SK-N-SH (cell line): ENCODE measurements at regions not wholly inside any gene's neighbourhood (a gene's known extent, or its start where the extent isn't known, plus 50 kb on each side); places are given as distances from the start of the nearest gene placed in this dataset.
A peak's percentile ranks its signal among the peaks of the same experiment; 100 is the strongest.

Experiments
- CTCF ChIA-PET: fragments of 300-600, 350-600 bp; formaldehyde crosslinking; extraction: SDS; loops from one replicate; lab custom pipeline; 2021; lab: Yijun Ruan, JAX
- POLR2A ChIA-PET: fragments of 350-600 bp; sonication (Branson Sonifier 250); formaldehyde crosslinking; extraction: SDS; loops from one replicate; lab custom pipeline; 2020; ENCODE audit warnings: antibody characterized with exemption, inconsistent platforms; lab: Yijun Ruan, JAX
- DNase-seq: peaks from one replicate; pipeline ENCODE4 v3.0.0; 2012
- H2AFZ ChIP-seq: fragments of 200-600 bp; sonication (generic); 2 replicates; pipeline ENCODE4 v1.8.1; 2016; ENCODE audit warnings: antibody characterized with exemption, mild to moderate bottlenecking, low read depth
- H3F3A ChIP-seq: fragments of 200-600 bp; sonication (generic); replicated peaks from 2 replicates; pipeline ENCODE3; 2016; ENCODE audit warnings: antibody characterized with exemption, mild to moderate bottlenecking; ENCODE audit not compliant: insufficient read depth
- H3K27ac ChIP-seq, 2 experiments: fragments of 200-500 bp in 1 of 2; fragments of 200-600 bp in 1 of 2; sonication (Bioruptor generic) in 1 of 2; sonication (generic), shearing (Covaris generic) in 1 of 2; 2 replicates each; pipeline versions ENCODE4 v1.5.1 to v1.6.1; 2014 to 2016; ENCODE audit warnings: low read depth in 2 of 2, inconsistent platforms in 1 of 2, low read length in 1 of 2, mild to moderate bottlenecking in 1 of 2, mixed read lengths in 1 of 2
- H3K27me3 ChIP-seq: fragments of 200-600 bp; sonication (generic), shearing (Covaris generic); 2 replicates; pipeline ENCODE4 v1.6.1; 2016; ENCODE audit warnings: mixed run types; ENCODE audit not compliant: insufficient read depth
- H3K36me3 ChIP-seq, 2 experiments: fragments of 200-500 bp in 1 of 2; fragments of 200-600 bp in 1 of 2; sonication (Bioruptor generic) in 1 of 2; sonication (generic) in 1 of 2; replicated peaks in 1 of 2; 2 replicates each; pipeline versions ENCODE3 to v1.5.1; 2014 to 2016; ENCODE audit warnings: low read length in 1 of 2, mild to moderate bottlenecking in 1 of 2; ENCODE audit not compliant: insufficient read depth in 2 of 2, control insufficient read depth in 1 of 2
- H3K4me1 ChIP-seq, 2 experiments: fragments of 200-500 bp in 1 of 2; fragments of 200-600 bp in 1 of 2; sonication (Bioruptor generic) in 1 of 2; sonication (generic), shearing (Covaris generic) in 1 of 2; 2 replicates each; pipeline versions ENCODE4 v1.5.1 to v1.6.1; 2014 to 2016; ENCODE audit warnings: low read depth in 1 of 2, low read length in 1 of 2, mixed run types in 1 of 2; ENCODE audit not compliant: insufficient read depth in 2 of 2, control insufficient read depth in 1 of 2
- H3K4me2 ChIP-seq: fragments of 200-600 bp; sonication (generic), shearing (Covaris generic); 2 replicates; pipeline ENCODE4 v1.6.1; 2017; ENCODE audit warnings: mixed run types
- H3K4me3 ChIP-seq, 2 experiments: fragments of 200-500 bp in 1 of 2; fragments of 200-600 bp in 1 of 2; sonication (Bioruptor generic) in 1 of 2; sonication (generic), shearing (Covaris generic) in 1 of 2; 2 replicates each; pipeline versions ENCODE4 v1.5.1 to v1.8.1; 2014 to 2016; ENCODE audit warnings: low read depth in 2 of 2, inconsistent platforms in 1 of 2, low read length in 1 of 2, mild to moderate bottlenecking in 1 of 2, mixed read lengths in 1 of 2, moderate library complexity in 1 of 2
- H3K79me2 ChIP-seq: fragments of 200-600 bp; sonication (generic); 2 replicates; pipeline ENCODE4 v1.8.1; 2017; ENCODE audit warnings: mild to moderate bottlenecking; ENCODE audit not compliant: insufficient read depth
- H3K9ac ChIP-seq: fragments of 200-600 bp; sonication (generic); 2 replicates; pipeline ENCODE4 v1.6.1; 2017; ENCODE audit warnings: mixed run types
- H3K9me2 ChIP-seq: fragments of 200-600 bp; sonication (generic); 2 replicates; pipeline ENCODE4 v1.6.1; 2017; ENCODE audit warnings: mixed run types
- H3K9me3 ChIP-seq: fragments of 200-600 bp; sonication (generic); 2 replicates; pipeline ENCODE4 v1.6.1; 2017; ENCODE audit warnings: mixed run types, mild to moderate bottlenecking, moderate library complexity
- H4K20me1 ChIP-seq: fragments of 200-600 bp; sonication (generic); 2 replicates; pipeline ENCODE4 v1.6.1; 2017; ENCODE audit warnings: mild to moderate bottlenecking, mixed run types; ENCODE audit not compliant: insufficient read depth
- CHD2 ChIP-seq: fragments of 150-350 bp; IDR thresholded peaks from 2 replicates; pipeline ENCODE4 v1.6.1; 2018; ENCODE audit warnings: low read length; ENCODE audit not compliant: partially characterized antibody
- ELF1 ChIP-seq: IDR thresholded peaks from 2 replicates; pipeline ENCODE4 v1.4.0; 2012
- EZH2phosphoT487 ChIP-seq: fragments of 200-600 bp; sonication (generic); IDR thresholded peaks from 2 replicates; pipeline ENCODE4 v1.6.1; 2017; ENCODE audit warnings: low read depth, mixed run types, mild to moderate bottlenecking, antibody characterized with exemption, moderate library complexity, borderline replicate concordance
- FOSL2 ChIP-seq: IDR thresholded peaks from 2 replicates; pipeline ENCODE4 v1.4.0; 2012; ENCODE audit warnings: low read depth, mild to moderate bottlenecking, moderate library complexity, borderline replicate concordance
- FOXM1 ChIP-seq: IDR thresholded peaks from 2 replicates; pipeline ENCODE4 v1.4.0; 2012; ENCODE audit warnings: low read depth, mild to moderate bottlenecking
- GABPA ChIP-seq: IDR thresholded peaks from 2 replicates; pipeline ENCODE4 v1.4.0; 2012; ENCODE audit warnings: low read depth, mild to moderate bottlenecking
- GATA2 ChIP-seq: sonication (generic); formaldehyde crosslinking; IDR thresholded peaks from 2 replicates; pipeline ENCODE4 v1.5.0; 2020; ENCODE audit warnings: mild to moderate bottlenecking, missing genetic modification reagents
- MAX ChIP-seq: IDR thresholded peaks from 2 replicates; pipeline ENCODE4 v1.4.0; 2012; ENCODE audit warnings: low read depth
- MEF2A ChIP-seq: IDR thresholded peaks from 2 replicates; pipeline ENCODE4 v1.4.0; 2012; ENCODE audit warnings: low read depth, borderline replicate concordance
- NFIC ChIP-seq: IDR thresholded peaks from 2 replicates; pipeline ENCODE4 v1.4.0; 2012; ENCODE audit warnings: borderline replicate concordance
- PBX3 ChIP-seq: IDR thresholded peaks from 2 replicates; pipeline ENCODE4; 2012
- POLR2AphosphoS5 ChIP-seq: IDR thresholded peaks from 2 replicates; pipeline ENCODE4 v1.6.1; 2012; ENCODE audit warnings: low read depth, low read length
- RAD21 ChIP-seq: IDR thresholded peaks from 2 replicates; pipeline ENCODE4 v1.6.1; 2012; ENCODE audit warnings: mild to moderate bottlenecking, low read length
- SMC3 ChIP-seq: IDR thresholded peaks from 2 replicates; pipeline ENCODE4 v1.6.1; 2012; ENCODE audit warnings: low read depth, low read length, improper control_type of control experiment
- TEAD4 ChIP-seq: IDR thresholded peaks from 2 replicates; pipeline ENCODE4 v1.4.0; 2012; ENCODE audit warnings: mild to moderate bottlenecking, borderline replicate concordance; ENCODE audit not compliant: insufficient read depth
- WGBS: methylation state at CpG from one replicate; pipeline ENCODE4 v1.1.6; 2017; ENCODE audit warnings: low lambda C conversion rate; 5-methylcytosine and 5-hydroxymethylcytosine counted together
- TF ChIP-seq, protein P1 (sequence below): IDR thresholded peaks from 2 replicates; pipeline ENCODE4 v1.4.0; 2012; ENCODE audit warnings: low read depth, borderline replicate concordance
- TF ChIP-seq, protein P2 (sequence below): fragments of 150-350 bp; IDR thresholded peaks from 2 replicates; pipeline ENCODE4 v1.6.1; 2017; ENCODE audit warnings: antibody characterized with exemption, low read length, low read depth, borderline replicate concordance
- TF ChIP-seq, protein P3 (sequence below): IDR thresholded peaks from 2 replicates; pipeline ENCODE4 v1.4.0; 2012; ENCODE audit warnings: low read depth, borderline replicate concordance

GRCh38 chr7:87001214-87001613 is 58.2 kb downstream of the ELAPOR2 start (continued):
- TF ChIP-seq SMC3 = no peak
- TF ChIP-seq CHD2 = no peak
- TF ChIP-seq NFIC = peak; percentile 95
- peak; percentile 57; the same call in 1 of the 2 replicates for TF ChIP-seq FOSL2
- TF ChIP-seq, protein P1, sequence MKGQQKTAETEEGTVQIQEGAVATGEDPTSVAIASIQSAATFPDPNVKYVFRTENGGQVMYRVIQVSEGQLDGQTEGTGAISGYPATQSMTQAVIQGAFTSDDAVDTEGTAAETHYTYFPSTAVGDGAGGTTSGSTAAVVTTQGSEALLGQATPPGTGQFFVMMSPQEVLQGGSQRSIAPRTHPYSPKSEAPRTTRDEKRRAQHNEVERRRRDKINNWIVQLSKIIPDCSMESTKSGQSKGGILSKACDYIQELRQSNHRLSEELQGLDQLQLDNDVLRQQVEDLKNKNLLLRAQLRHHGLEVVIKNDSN = no peak

- peaks cover 17% of the 10 kb centered on the region; the same call in 1 of the 2 replicates for H4K20me1 ChIP-seq
- no peaks in the 10 kb centered on the region for H3K9me3 ChIP-seq
- 35% methylated on average over 1 of the region's 1 CpG for WGBS
- H3K4me2 ChIP-seq = peak overlapping the region; percentile 61
- peaks cover 46% of the 10 kb centered on the region for H3K79me2 ChIP-seq
- peak overlapping the region; percentile 57 to 76 for H3K27ac ChIP-seq
- DNase-seq = no peak
- no peaks in the 10 kb centered on the region for H3K27me3 ChIP-seq
- H3K36me3 ChIP-seq = no peaks in the 10 kb centered on the region
- peaks cover 12 to 53% of the 10 kb centered on the region in 2 experiments; a peak in 3 of 4 replicates for H3K4me1 ChIP-seq
- H3K9me2 ChIP-seq = no peaks in the 10 kb centered on the region
- ChIA-PET CTCF (interaction anchor here (0.6 to 2.9 kb wide), 6 partner anchors 9 to 421 kb away, joined by 3 to 9 read pairs (median 3); no protein-coding TSS in a partner anchor), POLR2A (interaction anchor here (2.0 kb wide), 1 partner anchor 152 kb away, joined by 4 read pairs; the partner anchor contains the start of gene DMTF1)
- H3K9ac ChIP-seq = peak overlapping the region; percentile 6; the same call in 1 of the 2 replicates
- H3F3A ChIP-seq = peaks cover 9% of the 10 kb centered on the region
- H2AFZ ChIP-seq = no peak overlapping the region
- H3K4me3 ChIP-seq = no peak overlapping the region
- TF ChIP-seq FOXM1 (no peak), MEF2A (no peak), GATA2 (CRISPR knock-in tag) (no peak), CHD2 (no peak), PBX3 (no peak), ELF1 (no peak), POLR2AphosphoS5 (no peak), EZH2phosphoT487 (no peak), MAX (no peak), GABPA (no peak), RAD21 (no peak), TEAD4 (no peak)
- TF ChIP-seq, protein P2, sequence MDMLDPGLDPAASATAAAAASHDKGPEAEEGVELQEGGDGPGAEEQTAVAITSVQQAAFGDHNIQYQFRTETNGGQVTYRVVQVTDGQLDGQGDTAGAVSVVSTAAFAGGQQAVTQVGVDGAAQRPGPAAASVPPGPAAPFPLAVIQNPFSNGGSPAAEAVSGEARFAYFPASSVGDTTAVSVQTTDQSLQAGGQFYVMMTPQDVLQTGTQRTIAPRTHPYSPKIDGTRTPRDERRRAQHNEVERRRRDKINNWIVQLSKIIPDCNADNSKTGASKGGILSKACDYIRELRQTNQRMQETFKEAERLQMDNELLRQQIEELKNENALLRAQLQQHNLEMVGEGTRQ = no peak
- TF ChIP-seq, protein P1 = no peak
- TF ChIP-seq, protein P3, sequence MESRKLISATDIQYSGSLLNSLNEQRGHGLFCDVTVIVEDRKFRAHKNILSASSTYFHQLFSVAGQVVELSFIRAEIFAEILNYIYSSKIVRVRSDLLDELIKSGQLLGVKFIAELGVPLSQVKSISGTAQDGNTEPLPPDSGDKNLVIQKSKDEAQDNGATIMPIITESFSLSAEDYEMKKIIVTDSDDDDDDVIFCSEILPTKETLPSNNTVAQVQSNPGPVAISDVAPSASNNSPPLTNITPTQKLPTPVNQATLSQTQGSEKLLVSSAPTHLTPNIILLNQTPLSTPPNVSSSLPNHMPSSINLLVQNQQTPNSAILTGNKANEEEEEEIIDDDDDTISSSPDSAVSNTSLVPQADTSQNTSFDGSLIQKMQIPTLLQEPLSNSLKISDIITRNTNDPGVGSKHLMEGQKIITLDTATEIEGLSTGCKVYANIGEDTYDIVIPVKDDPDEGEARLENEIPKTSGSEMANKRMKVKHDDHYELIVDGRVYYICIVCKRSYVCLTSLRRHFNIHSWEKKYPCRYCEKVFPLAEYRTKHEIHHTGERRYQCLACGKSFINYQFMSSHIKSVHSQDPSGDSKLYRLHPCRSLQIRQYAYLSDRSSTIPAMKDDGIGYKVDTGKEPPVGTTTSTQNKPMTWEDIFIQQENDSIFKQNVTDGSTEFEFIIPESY = no peak
Observed at GRCh38 chr7:87000344-87000743, 59.1 kb downstream of the ELAPOR2 start.
